K562 (cell line): ENCODE measurements at regions not wholly inside any gene's neighbourhood (a gene's known extent, or its start where the extent isn't known, plus 50 kb on each side); places are given as distances from the start of the nearest gene placed in this dataset.

ENCODE experiments used
- BRD4 ChIP-seq: fragments of 200-600 bp; sonication (generic); IDR thresholded peaks from 2 replicates; pipeline ENCODE4 v1.6.1; 2017; ENCODE audit warnings: inconsistent platforms
- CEBPB ChIP-seq: fragments of 450-650 bp; IDR thresholded peaks from 2 replicates; pipeline ENCODE4 v1.6.1; 2016; ENCODE audit warnings: missing genetic modification characterization, missing compliant biosample characterization
- CREB1 ChIP-seq, 2 experiments: sonication (generic) in 1 of 2; formaldehyde crosslinking in 1 of 2; IDR thresholded peaks; 2 replicates each; pipeline versions ENCODE4 v1.6.1 to v1.8.0; 2012 to 2022; ENCODE audit warnings: inconsistent platforms in 1 of 2, mild to moderate bottlenecking in 1 of 2, missing genetic modification reagents in 1 of 2, moderate library complexity in 1 of 2
- CTCF ChIP-seq, 3 experiments: IDR thresholded peaks in 2 of 3; conservative IDR thresholded peaks in 1 of 3; 2 replicates each; pipeline ENCODE4 v1.5.1; 2011 to 2012; ENCODE audit warnings: low read length in 3 of 3, mild to moderate bottlenecking in 3 of 3, control low read depth in 2 of 3, improper control_type of control experiment in 1 of 3, inconsistent platforms in 1 of 3, low read depth in 1 of 3, mixed read lengths in 1 of 3, moderate library complexity in 1 of 3; ENCODE audit not compliant: insufficient read depth in 2 of 3
- E2F5 ChIP-seq: sonication (generic); formaldehyde crosslinking; IDR thresholded peaks from 2 replicates; pipeline ENCODE4 v1.8.0; 2022; ENCODE audit warnings: mild to moderate bottlenecking, missing genetic modification reagents
- EP300 ChIP-seq: IDR thresholded peaks from 2 replicates; pipeline ENCODE4 v1.6.1; 2012; ENCODE audit warnings: low read length, improper control_type of control experiment
- JUN ChIP-seq, 2 experiments: sonication (generic) in 1 of 2; formaldehyde crosslinking in 1 of 2; IDR thresholded peaks; 2 replicates each; pipeline versions ENCODE4 v1.6.1 to v1.8.0; 2012 to 2022; ENCODE audit warnings: borderline replicate concordance in 2 of 2, mild to moderate bottlenecking in 2 of 2, improper control_type of control experiment in 1 of 2, low read depth in 1 of 2, low read length in 1 of 2, missing genetic modification reagents in 1 of 2
- MAX ChIP-seq: sonication (generic); formaldehyde crosslinking; IDR thresholded peaks from 2 replicates; pipeline ENCODE4 v1.9.0; 2022; ENCODE audit warnings: mild to moderate bottlenecking, missing genetic modification reagents
- NR2C2 ChIP-seq, 2 experiments: fragments of 200-800 bp in 1 of 2; sonication (Bioruptor generic) in 1 of 2; sonication (generic) in 1 of 2; formaldehyde crosslinking in 1 of 2; IDR thresholded peaks; 2 replicates each; pipeline versions ENCODE4 v1.6.1 to v1.8.0; 2016 to 2022; ENCODE audit warnings: mild to moderate bottlenecking in 1 of 2, missing compliant biosample characterization in 1 of 2, missing genetic modification characterization in 1 of 2, missing genetic modification reagents in 1 of 2
- PATZ1 ChIP-seq: fragments of 250-450 bp; sonication (Bioruptor Pico); IDR thresholded peaks from 2 replicates; pipeline ENCODE4 v1.5.0; 2020; ENCODE audit warnings: mild to moderate bottlenecking, borderline replicate concordance
- POLR2A ChIP-seq: fragments of 450-650 bp; conservative IDR thresholded peaks from 2 replicates; pipeline ENCODE4 v1.6.1; 2016
- ZNF274 ChIP-seq: IDR thresholded peaks from 2 replicates; pipeline ENCODE4 v1.6.1; 2011; ENCODE audit warnings: low read depth, mild to moderate bottlenecking, low read length, moderate library complexity, borderline replicate concordance
- ZSCAN29 ChIP-seq: fragments of 450-650 bp; IDR thresholded peaks from 2 replicates; pipeline ENCODE4 v1.6.1; 2017

- no peak for TF ChIP-seq ZNF274
- TF ChIP-seq CEBPB (tag), result no peak
- TF ChIP-seq CTCF (IDR thresholded peaks at IDR 0.05 in 2 of 3, conservative IDR thresholded peaks at IDR 0.05 in 1 of 3; ENCODE audit: insufficient read depth in 2 of 3, low read depth in 1 of 3, low read length in 3 of 3), result no peak
- TF ChIP-seq EP300, result no peak
- TF ChIP-seq NR2C2 (CRISPR knock-in tag; IDR thresholded peaks at IDR 0.05), result no peak
- no peak for TF ChIP-seq NR2C2 (tag; IDR thresholded peaks at IDR 0.05)
- TF ChIP-seq POLR2A, result no peak
- TF ChIP-seq CREB1 (IDR thresholded peaks at IDR 0.05), result no peak
- TF ChIP-seq CREB1 (CRISPR knock-in tag; IDR thresholded peaks at IDR 0.05), result no peak
- TF ChIP-seq MAX (CRISPR knock-in tag), result no peak
- no peak for TF ChIP-seq PATZ1
- TF ChIP-seq E2F5 (CRISPR knock-in tag), result no peak
- TF ChIP-seq JUN (IDR thresholded peaks at IDR 0.05; ENCODE audit: borderline replicate concordance, low read depth, low read length), result no peak
- TF ChIP-seq JUN (CRISPR knock-in tag; IDR thresholded peaks at IDR 0.05; ENCODE audit: borderline replicate concordance), result no peak
- TF ChIP-seq BRD4, result no peak
- TF ChIP-seq ZSCAN29, result no peak
Observed at GRCh38 chr12:94721173-94721572, 70.8 kb upstream of the TMCC3 start.
